Stomach (tissue), 8 donors: ENCODE measurements at regions not wholly inside any gene's neighbourhood (a gene's known extent, or its start where the extent isn't known, plus 50 kb on each side); places are given as distances from the start of the nearest gene placed in this dataset.

Experiments used
- DNase-seq, 2 donors: peaks; one replicate each; pipeline versions ENCODE4 v3.0.0 to v3.0.0-alpha.2; 2013 to 2019
- H3K27ac ChIP-seq, 5 donors: fragments of 200-600 bp in 4 of 5; sonication (generic) in 4 of 5; one replicate each; pipeline ENCODE4 v1.5.1; 2013 to 2019; ENCODE audit warnings: mild to moderate bottlenecking in 1 of 5, moderate library complexity in 1 of 5
- H3K27me3 ChIP-seq, 3 donors: fragments of 200-600 bp; sonication (generic); one replicate each; pipeline ENCODE4 v1.5.1; 2017 to 2019; ENCODE audit warnings: mixed run types in 1 of 3
- H3K36me3 ChIP-seq, 4 donors: fragments of 200-600 bp; sonication (generic); 1 replicate in 3 of 4; 2 replicates in 1 of 4; pipeline ENCODE4 v1.5.1; 2016 to 2019
- H3K4me1 ChIP-seq, 4 donors: fragments of 200-600 bp; sonication (generic); one replicate each; pipeline ENCODE4 v1.5.1; 2016 to 2019
- H3K4me3 ChIP-seq, 4 donors: fragments of 200-600 bp; sonication (generic) in 3 of 4; one replicate each; pipeline ENCODE4 v1.5.1; 2016 to 2019; ENCODE audit warnings: mild to moderate bottlenecking in 1 of 4
- H3K9me3 ChIP-seq, 4 donors: fragments of 200-600 bp; sonication (generic); one replicate each; pipeline ENCODE4 v1.5.1; 2016 to 2019
- CTCF ChIP-seq, 7 experiments: fragments of 450-650 bp in 4 of 7; fragments of 200-600 bp in 3 of 7; sonication (generic) in 3 of 7; IDR thresholded peaks; one replicate each; pipeline ENCODE4 v1.5.1; 2016 to 2019; ENCODE audit warnings: antibody characterized with exemption in 7 of 7, control low read depth in 2 of 7, mild to moderate bottlenecking in 1 of 7
- EP300 ChIP-seq: sonication (generic); formaldehyde crosslinking; IDR thresholded peaks from one replicate; pipeline ENCODE4 v1.6.1; 2017; ENCODE audit warnings: antibody characterized with exemption
- POLR2A ChIP-seq, 4 donors: fragments of 450-650 bp; IDR thresholded peaks; one replicate each; pipeline ENCODE4 v1.6.1; 2016; ENCODE audit warnings: antibody characterized with exemption in 4 of 4, control low read depth in 2 of 4, mild to moderate bottlenecking in 1 of 4, moderate library complexity in 1 of 4
- POLR2AphosphoS5 ChIP-seq, 3 donors: sonication (generic); formaldehyde crosslinking; IDR thresholded peaks; one replicate each; pipeline ENCODE4 v1.6.1; 2016; ENCODE audit warnings: antibody characterized with exemption in 3 of 3
- WGBS, 5 donors: extraction: QIAGEN DNeasy Blood & Tissue Kit in 3 of 5; methylation state at CpG; one replicate each; pipeline versions ENCODE4 v1.1.5 to v1.1.7; 2013 to 2018; 5-methylcytosine and 5-hydroxymethylcytosine counted together
- intact Hi-C: fragments of 100-400 bp; cut with DNase I; formaldehyde crosslinking; loops from one replicate; pipeline ENCODE4 v1.15.1; 2023; ENCODE audit warnings: low total_unique reads
- donor health status: healthy with polysubstance abuse.
- donor health status: Bipolar disorder and iron deficiency.
- donor health status: healthy.

- Histone ChIP-seq H3K4me3 (no peak overlapping the region), H3K27ac (no peak overlapping the region), H3K4me1 (no peaks in the 10 kb centered on the region), H3K36me3 (no peaks in the 10 kb centered on the region), H3K27me3 (no peaks in the 10 kb centered on the region), H3K9me3 (no peaks in the 10 kb centered on the region)
- DNase-seq = no peak
- 79 to 89% (median 83%) methylated on average over 2 of the region's 2 CpGs for WGBS, 5 donors
- intact Hi-C loops = no loop called here
- TF ChIP-seq EP300 = no peak
- no peak for TF ChIP-seq POLR2AphosphoS5 (IDR thresholded peaks at IDR 0.05)
- TF ChIP-seq CTCF (IDR thresholded peaks at IDR 0.05) = no peak
- TF ChIP-seq POLR2A (IDR thresholded peaks at IDR 0.05) = no peak
These were observed 169.9 kb upstream of the HAND2 start for GRCh38 chr4:173699841-173700475.

- H3K27me3 ChIP-seq = no peaks in the 10 kb centered on the region
- no peak overlapping the region for H3K4me3 ChIP-seq
- intact Hi-C loops = no loop called here
- no peak overlapping the region for H3K27ac ChIP-seq
- H3K4me1 ChIP-seq = no peaks in the 10 kb centered on the region
- H3K36me3 ChIP-seq = no peaks in the 10 kb centered on the region
- no peaks in the 10 kb centered on the region for H3K9me3 ChIP-seq
- TF ChIP-seq POLR2AphosphoS5 (IDR thresholded peaks at IDR 0.05) (no peak), CTCF (IDR thresholded peaks at IDR 0.05) (no peak), EP300 (no peak), POLR2A (IDR thresholded peaks at IDR 0.05) (no peak)
- 72 to 86% (median 77%) methylated on average over 9 to 10 of the region's 10 CpGs for WGBS, 5 donors
- no peak for DNase-seq
These were observed 168.7 kb upstream of the HAND2 start for GRCh38 chr4:173698557-173699262.

GRCh38 chr4:173697840-173698239, 167.8 kb upstream of the HAND2 start:
- no peaks in the 10 kb centered on the region for H3K9me3 ChIP-seq
- H3K36me3 ChIP-seq = no peaks in the 10 kb centered on the region
- no peaks in the 10 kb centered on the region for H3K4me1 ChIP-seq
- H3K27me3 ChIP-seq = no peaks in the 10 kb centered on the region
- intact Hi-C loops = no loop called here
- TF ChIP-seq EP300 (no peak), POLR2AphosphoS5 (IDR thresholded peaks at IDR 0.05) (no peak), CTCF (IDR thresholded peaks at IDR 0.05) (no peak), POLR2A (IDR thresholded peaks at IDR 0.05) (no peak)
- no peak overlapping the region for H3K27ac ChIP-seq
- no peak overlapping the region for H3K4me3 ChIP-seq
- 58 to 84% (median 79%) methylated on average over 4 of the region's 4 CpGs for WGBS, 5 donors
- DNase-seq = no peak

GRCh38 chr4:173696551-173696950, 166.5 kb upstream of the HAND2 start:
- no peak for DNase-seq
- H3K9me3 ChIP-seq = no peaks in the 10 kb centered on the region
- no peak for TF ChIP-seq EP300
- no peak for TF ChIP-seq CTCF (IDR thresholded peaks at IDR 0.05)
- 42 to 67% (median 60%) methylated on average over 1 of the region's 1 CpG for WGBS, 5 donors
- no peak overlapping the region for H3K27ac ChIP-seq
- intact Hi-C loops = no loop called here
- H3K27me3 ChIP-seq = no peaks in the 10 kb centered on the region
- H3K4me1 ChIP-seq = no peaks in the 10 kb centered on the region
- no peaks in the 10 kb centered on the region for H3K36me3 ChIP-seq
- no peak overlapping the region for H3K4me3 ChIP-seq
